Activated CD4-positive, alpha-beta memory T cell treated with anti-CD3 and anti-CD28 coated beads, Interleukin-2, amount 10 ng/mL, durations not matched to agents 7 days and 5 days (primary cell): ENCODE measurements at regions not wholly inside any gene's neighbourhood (a gene's known extent, or its start where the extent isn't known, plus 50 kb on each side); places are given as distances from the start of the nearest gene placed in this dataset.

Source experiments
- CTCF ChIA-PET: fragments of 350-600 bp; sonication (Branson Sonifier 250); formaldehyde crosslinking; loops from one replicate; lab custom pipeline; 2021; ENCODE audit warnings: antibody characterized with exemption, inconsistent platforms; lab: Charles Lee
- POLR2A ChIA-PET: fragments of 350-600 bp; sonication (Branson Sonifier 250); formaldehyde crosslinking; loops from one replicate; lab custom pipeline; 2021; ENCODE audit warnings: antibody characterized with exemption; lab: Charles Lee
- DNase-seq: peaks from one replicate; pipeline ENCODE4 v3.0.0-alpha.2; 2020
- H3K27ac Mint-ChIP-seq: one replicate; pipeline ENCODE4 v1.8.0; 2021; ENCODE audit warnings: mild to moderate bottlenecking, mixed read lengths
- H3K27me3 Mint-ChIP-seq: one replicate; pipeline ENCODE4 v1.8.0; 2021; ENCODE audit warnings: mixed read lengths
- H3K36me3 Mint-ChIP-seq: one replicate; pipeline ENCODE4 v1.8.0; 2021; ENCODE audit warnings: low read depth, mixed read lengths
- H3K4me1 Mint-ChIP-seq: one replicate; pipeline ENCODE4 v1.8.0; 2021; ENCODE audit warnings: mixed read lengths
- H3K4me3 Mint-ChIP-seq: one replicate; pipeline ENCODE4 v1.8.0; 2021; ENCODE audit warnings: mild to moderate bottlenecking, mixed read lengths
- H3K9me3 Mint-ChIP-seq: one replicate; pipeline ENCODE4 v1.8.0; 2021; ENCODE audit warnings: mixed read lengths

- no peak overlapping the region for H3K4me3 Mint-ChIP-seq
- H3K9me3 Mint-ChIP-seq, result peaks cover 3% of the 10 kb centered on the region
- DNase-seq, result no peak
- CTCF ChIA-PET, result no interaction called here
- POLR2A ChIA-PET, result no interaction called here
- no peaks in the 10 kb centered on the region for H3K36me3 Mint-ChIP-seq
- H3K4me1 Mint-ChIP-seq, result no peaks in the 10 kb centered on the region
- no peaks in the 10 kb centered on the region for H3K27me3 Mint-ChIP-seq
- no peak overlapping the region for H3K27ac Mint-ChIP-seq
These were observed 266.9 kb downstream of the SPATA18 start for GRCh38 chr4:52317981-52318380.

- Mint-ChIP-seq H3K4me1 (no peaks in the 10 kb centered on the region), H3K9me3 (peaks cover 14% of the 10 kb centered on the region), H3K4me3 (no peak overlapping the region), H3K36me3 (no peaks in the 10 kb centered on the region), H3K27me3 (no peaks in the 10 kb centered on the region), H3K27ac (no peak overlapping the region)
- ChIA-PET CTCF (no interaction called here), POLR2A (no interaction called here)
- DNase-seq, result no peak
These were observed 278.8 kb downstream of the SPATA18 start for GRCh38 chr4:52329894-52330293.

GRCh38 chr4:52343595-52343994 is 292.5 kb downstream of the SPATA18 start:
- Mint-ChIP-seq H3K27ac (no peak overlapping the region), H3K9me3 (no peaks in the 10 kb centered on the region)
- POLR2A ChIA-PET, result no interaction called here

GRCh38 chr4:52350926-52351325 is 299.8 kb downstream of the SPATA18 start:
- H3K27me3 Mint-ChIP-seq, result no peaks in the 10 kb centered on the region
- H3K4me1 Mint-ChIP-seq, result no peaks in the 10 kb centered on the region
- no peak overlapping the region for H3K4me3 Mint-ChIP-seq
- no peak for DNase-seq
- CTCF ChIA-PET, result no interaction called here
- no peaks in the 10 kb centered on the region for H3K9me3 Mint-ChIP-seq
- no peaks in the 10 kb centered on the region for H3K36me3 Mint-ChIP-seq
- no peak overlapping the region for H3K27ac Mint-ChIP-seq
- POLR2A ChIA-PET, result no interaction called here

More at GRCh38 chr4:52343595-52343994, 292.5 kb downstream of the SPATA18 start:
- Mint-ChIP-seq H3K27me3 (no peaks in the 10 kb centered on the region), H3K4me1 (no peaks in the 10 kb centered on the region), H3K36me3 (no peaks in the 10 kb centered on the region), H3K4me3 (no peak overlapping the region)
- no peak for DNase-seq
- CTCF ChIA-PET, result no interaction called here

GRCh38 chr4:52358366-52358765 is 300.7 kb downstream of the USP46 start:
- Mint-ChIP-seq H3K9me3 (no peaks in the 10 kb centered on the region), H3K4me1 (no peaks in the 10 kb centered on the region), H3K27me3 (no peaks in the 10 kb centered on the region), H3K36me3 (no peaks in the 10 kb centered on the region), H3K4me3 (no peak overlapping the region), H3K27ac (no peak overlapping the region)
- ChIA-PET POLR2A (no interaction called here), CTCF (no interaction called here)
- DNase-seq, result no peak

GRCh38 chr4:52358883-52359321 is 300.2 kb downstream of the USP46 start:
- H3K4me1 Mint-ChIP-seq, result no peaks in the 10 kb centered on the region
- DNase-seq, result no peak
- no peaks in the 10 kb centered on the region for H3K9me3 Mint-ChIP-seq
- H3K4me3 Mint-ChIP-seq, result no peak overlapping the region
- H3K27ac Mint-ChIP-seq, result no peak overlapping the region
- H3K36me3 Mint-ChIP-seq, result no peaks in the 10 kb centered on the region
- CTCF ChIA-PET, result no interaction called here
- H3K27me3 Mint-ChIP-seq, result no peaks in the 10 kb centered on the region
- POLR2A ChIA-PET, result no interaction called here

GRCh38 chr4:52366191-52366590 is 292.9 kb downstream of the USP46 start:
- no peaks in the 10 kb centered on the region for H3K9me3 Mint-ChIP-seq
- no peaks in the 10 kb centered on the region for H3K4me1 Mint-ChIP-seq
- no peak for DNase-seq
- ChIA-PET CTCF (interaction anchor here (1.2 kb wide), 1 partner anchor 10 kb away, joined by 3 read pairs; no protein-coding TSS in a partner anchor), POLR2A (no interaction called here)
- no peaks in the 10 kb centered on the region for H3K36me3 Mint-ChIP-seq
- no peaks in the 10 kb centered on the region for H3K27me3 Mint-ChIP-seq
- H3K27ac Mint-ChIP-seq, result no peak overlapping the region
- no peak overlapping the region for H3K4me3 Mint-ChIP-seq

GRCh38 chr4:52366621-52367020 is 292.5 kb downstream of the USP46 start:
- POLR2A ChIA-PET, result no interaction called here
- CTCF ChIA-PET, result interaction anchor here (1.2 to 1.6 kb wide), 2 partner anchors 9 kb away, joined by 3 to 4 read pairs; no protein-coding TSS in a partner anchor
- Mint-ChIP-seq H3K36me3 (no peaks in the 10 kb centered on the region), H3K4me3 (no peak overlapping the region), H3K4me1 (no peaks in the 10 kb centered on the region), H3K27ac (no peak overlapping the region), H3K27me3 (no peaks in the 10 kb centered on the region), H3K9me3 (no peaks in the 10 kb centered on the region)
- no peak for DNase-seq

- Mint-ChIP-seq H3K27ac (no peak overlapping the region), H3K36me3 (no peaks in the 10 kb centered on the region), H3K27me3 (no peaks in the 10 kb centered on the region), H3K4me1 (no peaks in the 10 kb centered on the region), H3K9me3 (no peaks in the 10 kb centered on the region), H3K4me3 (no peak overlapping the region)
- CTCF ChIA-PET, result interaction anchor here (1.6 kb wide), 1 partner anchor 9 kb away, joined by 4 read pairs; no protein-coding TSS in a partner anchor
- no peak for DNase-seq
- POLR2A ChIA-PET, result no interaction called here
These were observed 291.7 kb downstream of the USP46 start for GRCh38 chr4:52367282-52367830.

- no peak for DNase-seq
- no peaks in the 10 kb centered on the region for H3K4me1 Mint-ChIP-seq
- no peak overlapping the region for H3K27ac Mint-ChIP-seq
- POLR2A ChIA-PET, result no interaction called here
- H3K36me3 Mint-ChIP-seq, result no peaks in the 10 kb centered on the region
- H3K9me3 Mint-ChIP-seq, result no peaks in the 10 kb centered on the region
- no peaks in the 10 kb centered on the region for H3K27me3 Mint-ChIP-seq
- CTCF ChIA-PET, result no interaction called here
- H3K4me3 Mint-ChIP-seq, result no peak overlapping the region
These were observed 290.2 kb downstream of the USP46 start for GRCh38 chr4:52368895-52369294.

GRCh38 chr4:52369649-52370048 is 289.5 kb downstream of the USP46 start:
- Mint-ChIP-seq H3K27ac (no peak overlapping the region), H3K27me3 (no peaks in the 10 kb centered on the region), H3K4me1 (no peaks in the 10 kb centered on the region), H3K36me3 (no peaks in the 10 kb centered on the region), H3K4me3 (no peak overlapping the region), H3K9me3 (no peaks in the 10 kb centered on the region)
- ChIA-PET CTCF (no interaction called here), POLR2A (no interaction called here)
- no peak for DNase-seq

- H3K4me3 Mint-ChIP-seq, result no peak overlapping the region
These were observed 288.5 kb downstream of the USP46 start for GRCh38 chr4:52370576-52370975.

GRCh38 chr4:52371841-52372240 is 287.3 kb downstream of the USP46 start:
- H3K9me3 Mint-ChIP-seq, result no peaks in the 10 kb centered on the region
- POLR2A ChIA-PET, result no interaction called here
- no peak overlapping the region for H3K27ac Mint-ChIP-seq
- CTCF ChIA-PET, result no interaction called here
- no peak overlapping the region for H3K4me3 Mint-ChIP-seq
- no peaks in the 10 kb centered on the region for H3K27me3 Mint-ChIP-seq
- no peaks in the 10 kb centered on the region for H3K4me1 Mint-ChIP-seq
- DNase-seq, result no peak
- H3K36me3 Mint-ChIP-seq, result no peaks in the 10 kb centered on the region

More at GRCh38 chr4:52370576-52370975, 288.5 kb downstream of the USP46 start:
- Mint-ChIP-seq H3K9me3 (no peaks in the 10 kb centered on the region), H3K36me3 (no peaks in the 10 kb centered on the region), H3K27me3 (no peaks in the 10 kb centered on the region), H3K27ac (no peak overlapping the region), H3K4me1 (no peaks in the 10 kb centered on the region)
- POLR2A ChIA-PET, result no interaction called here
- DNase-seq, result no peak
- CTCF ChIA-PET, result no interaction called here

GRCh38 chr4:52372269-52372668 is 286.8 kb downstream of the USP46 start:
- H3K4me3 Mint-ChIP-seq, result no peak overlapping the region
- no peak overlapping the region for H3K27ac Mint-ChIP-seq
- H3K4me1 Mint-ChIP-seq, result no peaks in the 10 kb centered on the region
- ChIA-PET POLR2A (no interaction called here), CTCF (no interaction called here)
- DNase-seq, result no peak
- H3K9me3 Mint-ChIP-seq, result no peaks in the 10 kb centered on the region
- no peaks in the 10 kb centered on the region for H3K27me3 Mint-ChIP-seq
- H3K36me3 Mint-ChIP-seq, result no peaks in the 10 kb centered on the region
